ENCODE measurements at regions not wholly inside any gene's neighbourhood (a gene's known extent, or its start where the extent isn't known, plus 50 kb on each side); places are given as distances from the start of the nearest gene placed in this dataset.

GRCh38 chr3:74303711-74304110 is 310.7 kb downstream of the CNTN3 start:
- H3K9ac ChIP-seq, result no peak overlapping the region
- H3K4me1 Mint-ChIP-seq, result peaks cover 22% of the 10 kb centered on the region
- H3K36me3 ChIP-seq, result no peaks in the 10 kb centered on the region
- no peaks in the 10 kb centered on the region for H4K20me1 ChIP-seq (ENCODE audit: low read depth)
- H3K36me3 Mint-ChIP-seq, result no peaks in the 10 kb centered on the region
- no peak for DNase-seq (ENCODE audit: low spot score)
- peaks cover 3% of the 10 kb centered on the region for H3K9me3 Mint-ChIP-seq
- no peak overlapping the region for H3K27ac Mint-ChIP-seq
- TF ChIP-seq CTCF (IDR thresholded peaks at IDR 0.05) (no peak), EZH2 (IDR thresholded peaks at IDR 0.05) (no peak), EZH2phosphoT487 (IDR thresholded peaks at IDR 0.05) (no peak)
- H3K4me1 ChIP-seq, result no peaks in the 10 kb centered on the region
- peaks cover 2% of the 10 kb centered on the region for H3K27me3 Mint-ChIP-seq (ENCODE audit: insufficient read depth, low read depth)
- no peak overlapping the region for H3K27ac ChIP-seq
- H3K27me3 ChIP-seq, result no peaks in the 10 kb centered on the region
- no peak overlapping the region for H3K4me3 ChIP-seq
- no peak overlapping the region for H3K4me3 Mint-ChIP-seq
- no peaks in the 10 kb centered on the region for H3F3A ChIP-seq (ENCODE audit: low read depth)
- no peak overlapping the region for H2AFZ ChIP-seq (replicated peaks)
- H3K9me3 ChIP-seq (ENCODE audit: low read depth), result no peaks in the 10 kb centered on the region
- H3K4me2 ChIP-seq, result no peak overlapping the region
- H3K79me2 ChIP-seq (ENCODE audit: low read depth), result no peaks in the 10 kb centered on the region

GRCh38 chr3:74302969-74303368 is 311.5 kb downstream of the CNTN3 start:
- no peaks in the 10 kb centered on the region for H3K36me3 ChIP-seq
- H3K4me2 ChIP-seq, result no peak overlapping the region
- H3F3A ChIP-seq (ENCODE audit: low read depth), result no peaks in the 10 kb centered on the region
- no peak overlapping the region for H3K4me3 ChIP-seq
- DNase-seq (ENCODE audit: low spot score), result peak; percentile 4
- H3K27me3 ChIP-seq, result no peaks in the 10 kb centered on the region
- Mint-ChIP-seq H3K4me3 (no peak overlapping the region), H3K27ac (no peak overlapping the region), H3K27me3 (ENCODE audit: insufficient read depth, low read depth) (peaks cover 2% of the 10 kb centered on the region), H3K4me1 (peaks cover 22% of the 10 kb centered on the region), H3K9me3 (peaks cover 3% of the 10 kb centered on the region), H3K36me3 (peaks cover 2% of the 10 kb centered on the region)
- TF ChIP-seq EZH2phosphoT487 (IDR thresholded peaks at IDR 0.05) (no peak), CTCF (IDR thresholded peaks at IDR 0.05) (no peak), EZH2 (IDR thresholded peaks at IDR 0.05) (no peak)
- no peaks in the 10 kb centered on the region for H3K79me2 ChIP-seq (ENCODE audit: low read depth)
- no peaks in the 10 kb centered on the region for H4K20me1 ChIP-seq (ENCODE audit: low read depth)
- H3K9me3 ChIP-seq (ENCODE audit: low read depth), result no peaks in the 10 kb centered on the region
- no peak overlapping the region for H2AFZ ChIP-seq (replicated peaks)
- no peak overlapping the region for H3K9ac ChIP-seq
- H3K4me1 ChIP-seq, result no peaks in the 10 kb centered on the region
- H3K27ac ChIP-seq, result no peak overlapping the region

GRCh38 chr3:74302281-74302680 is 312.2 kb downstream of the CNTN3 start:
- no peaks in the 10 kb centered on the region for H3F3A ChIP-seq (ENCODE audit: low read depth)
- TF ChIP-seq CTCF (IDR thresholded peaks at IDR 0.05) (no peak), EZH2 (IDR thresholded peaks at IDR 0.05) (no peak), EZH2phosphoT487 (IDR thresholded peaks at IDR 0.05) (no peak)
- H3K9me3 ChIP-seq (ENCODE audit: low read depth), result no peaks in the 10 kb centered on the region
- no peak for DNase-seq (ENCODE audit: low spot score)
- no peaks in the 10 kb centered on the region for H4K20me1 ChIP-seq (ENCODE audit: low read depth)
- no peak overlapping the region for H3K4me3 Mint-ChIP-seq
- peaks cover 3% of the 10 kb centered on the region for H3K9me3 Mint-ChIP-seq
- H3K27ac ChIP-seq, result no peak overlapping the region
- no peak overlapping the region for H3K4me3 ChIP-seq
- H3K79me2 ChIP-seq (ENCODE audit: low read depth), result no peaks in the 10 kb centered on the region
- H3K36me3 Mint-ChIP-seq, result peaks cover 3% of the 10 kb centered on the region
- H3K36me3 ChIP-seq, result no peaks in the 10 kb centered on the region
- H3K27me3 Mint-ChIP-seq (ENCODE audit: insufficient read depth, low read depth), result peaks cover 2% of the 10 kb centered on the region
- H3K27ac Mint-ChIP-seq, result no peak overlapping the region
- H3K27me3 ChIP-seq, result no peaks in the 10 kb centered on the region
- no peak overlapping the region for H2AFZ ChIP-seq (replicated peaks)
- H3K9ac ChIP-seq, result no peak overlapping the region
- peaks cover 26% of the 10 kb centered on the region for H3K4me1 Mint-ChIP-seq
- H3K4me1 ChIP-seq, result peaks cover 5% of the 10 kb centered on the region
- H3K4me2 ChIP-seq, result no peak overlapping the region

All from neural progenitor cell (in vitro differentiated cells).